VCaP (cell line): ENCODE measurements at regions not wholly inside any gene's neighbourhood (a gene's known extent, or its start where the extent isn't known, plus 50 kb on each side); places are given as distances from the start of the nearest gene placed in this dataset.
"Not testable (repeated sequence)": the region's sequence is repeated elsewhere in the genome, so short reads cannot be mapped to it uniquely, and the experiment has no call there.

ENCODE experiments used
- H3K27ac ChIP-seq: fragments of 450-650 bp; 2 replicates; pipeline ENCODE4 v1.5.1; 2017
- CTCF ChIP-seq: fragments of 450-650 bp; conservative IDR thresholded peaks from 2 replicates; pipeline ENCODE4 v1.5.1; 2017; ENCODE audit warnings: mild to moderate bottlenecking, moderate library complexity

- H3K27ac ChIP-seq = no peak overlapping the region
Measured at GRCh38 chr12:71281425-71281824, 123.6 kb upstream of the TSPAN8 start.

GRCh38 chr12:71277866-71278265 lies 120.1 kb upstream of the TSPAN8 start:
- H3K27ac ChIP-seq = no peak overlapping the region
- no peak for TF ChIP-seq CTCF

More at GRCh38 chr12:71281425-71281824, 123.6 kb upstream of the TSPAN8 start:
- no peak for TF ChIP-seq CTCF

- H3K27ac ChIP-seq = no peak overlapping the region
- no peak for TF ChIP-seq CTCF
Measured at GRCh38 chr12:71276541-71276940, 118.7 kb upstream of the TSPAN8 start.

GRCh38 chr12:71270794-71271193 lies 113.0 kb upstream of the TSPAN8 start:
- H3K27ac ChIP-seq = not testable (repeated sequence)

- H3K27ac ChIP-seq = no peak overlapping the region
- TF ChIP-seq CTCF = no peak
Measured at GRCh38 chr12:71270057-71270456, 112.3 kb upstream of the TSPAN8 start.

GRCh38 chr12:71269281-71269598 lies 111.4 kb upstream of the TSPAN8 start:
- no peak overlapping the region for H3K27ac ChIP-seq
- no peak for TF ChIP-seq CTCF

GRCh38 chr12:71268598-71269280 lies 110.9 kb upstream of the TSPAN8 start:
- H3K27ac ChIP-seq = no peak overlapping the region
- no peak for TF ChIP-seq CTCF

- TF ChIP-seq CTCF = no peak
- no peak overlapping the region for H3K27ac ChIP-seq
Measured at GRCh38 chr12:71266606-71267005, 108.8 kb upstream of the TSPAN8 start.

- H3K27ac ChIP-seq = not testable (repeated sequence)
Measured at GRCh38 chr12:71265731-71266130, 107.9 kb upstream of the TSPAN8 start.
